Suprapubic skin (tissue), 4 donors: ENCODE measurements at regions not wholly inside any gene's neighbourhood (a gene's known extent, or its start where the extent isn't known, plus 50 kb on each side); places are given as distances from the start of the nearest gene placed in this dataset.

Source experiments
- DNase-seq, 2 donors: peaks; one replicate each; pipeline ENCODE4 v3.0.0-alpha.2; 2019; ENCODE audit warnings: low spot score in 2 of 2
- H3K27ac ChIP-seq: fragments of 200-600 bp; sonication (generic); one replicate; pipeline ENCODE4 v1.5.1; 2019
- H3K27me3 ChIP-seq: fragments of 200-600 bp; sonication (generic); one replicate; pipeline ENCODE4 v1.5.1; 2019
- H3K36me3 ChIP-seq: fragments of 200-600 bp; sonication (generic); one replicate; pipeline ENCODE4 v1.5.1; 2019
- H3K4me1 ChIP-seq: fragments of 200-600 bp; sonication (generic); one replicate; pipeline ENCODE4 v1.5.1; 2019
- H3K4me3 ChIP-seq: fragments of 200-600 bp; sonication (generic); one replicate; pipeline ENCODE4 v1.5.1; 2019; ENCODE audit warnings: mild to moderate bottlenecking
- H3K9me3 ChIP-seq: fragments of 200-600 bp; sonication (generic); one replicate; pipeline ENCODE4 v1.5.1; 2019
- EP300 ChIP-seq: sonication (generic); formaldehyde crosslinking; IDR thresholded peaks from one replicate; pipeline ENCODE4 v1.6.1; 2017; ENCODE audit warnings: antibody characterized with exemption
- POLR2A ChIP-seq, 2 donors: fragments of 450-650 bp; IDR thresholded peaks; one replicate each; pipeline ENCODE4 v1.6.1; 2017; ENCODE audit warnings: antibody characterized with exemption in 2 of 2, mild to moderate bottlenecking in 2 of 2, moderate library complexity in 2 of 2
- POLR2AphosphoS5 ChIP-seq, 3 donors: sonication (generic); formaldehyde crosslinking; IDR thresholded peaks; one replicate each; pipeline ENCODE4 v1.6.1; 2017; ENCODE audit warnings: antibody characterized with exemption in 3 of 3
- WGBS: methylation state at CpG from one replicate; pipeline ENCODE4 v1.1.5; 2018; 5-methylcytosine and 5-hydroxymethylcytosine counted together
- TF ChIP-seq, protein P1 (sequence below), 2 donors: fragments of 200-600 bp in 1 of 2; fragments of 450-650 bp in 1 of 2; sonication (generic) in 1 of 2; IDR thresholded peaks; one replicate each; pipeline ENCODE4 v1.5.1; 2016 to 2019; ENCODE audit warnings: antibody characterized with exemption in 2 of 2, mild to moderate bottlenecking in 1 of 2, moderate library complexity in 1 of 2

GRCh38 chr2:36074008-36074407, 281.6 kb upstream of the CRIM1 start:
- no peak for TF ChIP-seq POLR2A (IDR thresholded peaks at IDR 0.05)
- TF ChIP-seq POLR2AphosphoS5 (IDR thresholded peaks at IDR 0.05): no peak
- TF ChIP-seq EP300: no peak
- TF ChIP-seq, protein P1, sequence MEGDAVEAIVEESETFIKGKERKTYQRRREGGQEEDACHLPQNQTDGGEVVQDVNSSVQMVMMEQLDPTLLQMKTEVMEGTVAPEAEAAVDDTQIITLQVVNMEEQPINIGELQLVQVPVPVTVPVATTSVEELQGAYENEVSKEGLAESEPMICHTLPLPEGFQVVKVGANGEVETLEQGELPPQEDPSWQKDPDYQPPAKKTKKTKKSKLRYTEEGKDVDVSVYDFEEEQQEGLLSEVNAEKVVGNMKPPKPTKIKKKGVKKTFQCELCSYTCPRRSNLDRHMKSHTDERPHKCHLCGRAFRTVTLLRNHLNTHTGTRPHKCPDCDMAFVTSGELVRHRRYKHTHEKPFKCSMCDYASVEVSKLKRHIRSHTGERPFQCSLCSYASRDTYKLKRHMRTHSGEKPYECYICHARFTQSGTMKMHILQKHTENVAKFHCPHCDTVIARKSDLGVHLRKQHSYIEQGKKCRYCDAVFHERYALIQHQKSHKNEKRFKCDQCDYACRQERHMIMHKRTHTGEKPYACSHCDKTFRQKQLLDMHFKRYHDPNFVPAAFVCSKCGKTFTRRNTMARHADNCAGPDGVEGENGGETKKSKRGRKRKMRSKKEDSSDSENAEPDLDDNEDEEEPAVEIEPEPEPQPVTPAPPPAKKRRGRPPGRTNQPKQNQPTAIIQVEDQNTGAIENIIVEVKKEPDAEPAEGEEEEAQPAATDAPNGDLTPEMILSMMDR (IDR thresholded peaks at IDR 0.05): no peak
- H3K27ac ChIP-seq: no peak overlapping the region
- H3K4me3 ChIP-seq: no peak overlapping the region
- H3K36me3 ChIP-seq: no peaks in the 10 kb centered on the region
- no peak for DNase-seq
- WGBS: 0% methylated on average over 1 of the region's 1 CpG
- H3K27me3 ChIP-seq: no peaks in the 10 kb centered on the region
- H3K9me3 ChIP-seq: no peaks in the 10 kb centered on the region
- no peaks in the 10 kb centered on the region for H3K4me1 ChIP-seq

- no peak for TF ChIP-seq POLR2AphosphoS5 (IDR thresholded peaks at IDR 0.05)
- TF ChIP-seq POLR2A (IDR thresholded peaks at IDR 0.05): no peak
- TF ChIP-seq, protein P1 (IDR thresholded peaks at IDR 0.05): no peak
- no peak for TF ChIP-seq EP300
- Histone ChIP-seq H3K4me3 (no peak overlapping the region), H3K4me1 (no peaks in the 10 kb centered on the region), H3K27ac (no peak overlapping the region), H3K36me3 (no peaks in the 10 kb centered on the region), H3K27me3 (no peaks in the 10 kb centered on the region), H3K9me3 (no peaks in the 10 kb centered on the region)
- DNase-seq: no peak
- 93% methylated on average over 1 of the region's 1 CpG for WGBS
These were observed 283.9 kb upstream of the CRIM1 start for GRCh38 chr2:36071698-36072097.

DNA sequence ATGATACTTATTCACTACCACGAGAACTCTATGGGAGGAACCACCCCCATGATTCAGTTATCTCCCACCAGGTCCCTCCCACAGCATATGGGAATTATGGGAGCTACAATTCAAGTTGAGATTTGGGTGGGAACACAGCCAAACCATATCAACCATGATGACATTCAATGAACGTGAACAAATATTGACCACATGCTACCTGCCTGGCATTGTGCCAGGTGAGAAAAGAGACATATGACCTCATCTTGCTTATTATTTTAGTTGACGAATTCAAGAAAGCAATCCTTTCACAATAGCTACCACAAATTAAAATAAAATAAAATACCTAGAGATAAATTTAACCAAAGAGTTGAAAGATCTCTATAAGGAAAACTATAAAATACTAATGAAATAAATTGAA, 286.5 kb upstream of the CRIM1 start:
- WGBS: 59% methylated on average over 3 of the region's 3 CpGs
- no peak for DNase-seq
- no peaks in the 10 kb centered on the region for H3K9me3 ChIP-seq

GRCh38 chr2:36068086-36068485, 287.5 kb upstream of the CRIM1 start:
- no peak overlapping the region for H3K27ac ChIP-seq
- DNase-seq: no peak
- H3K9me3 ChIP-seq: no peaks in the 10 kb centered on the region
- H3K4me3 ChIP-seq: no peak overlapping the region
- no peaks in the 10 kb centered on the region for H3K4me1 ChIP-seq
- H3K27me3 ChIP-seq: no peaks in the 10 kb centered on the region
- TF ChIP-seq POLR2AphosphoS5 (IDR thresholded peaks at IDR 0.05): no peak
- TF ChIP-seq POLR2A (IDR thresholded peaks at IDR 0.05): no peak
- no peak for TF ChIP-seq EP300
- TF ChIP-seq, protein P1 (IDR thresholded peaks at IDR 0.05): no peak
- no peaks in the 10 kb centered on the region for H3K36me3 ChIP-seq

More for the DNA sequence above, 286.5 kb upstream of the CRIM1 start:
- Histone ChIP-seq H3K4me3 (no peak overlapping the region), H3K27ac (no peak overlapping the region), H3K27me3 (no peaks in the 10 kb centered on the region), H3K36me3 (no peaks in the 10 kb centered on the region), H3K4me1 (no peaks in the 10 kb centered on the region)
- no peak for TF ChIP-seq EP300
- no peak for TF ChIP-seq POLR2AphosphoS5 (IDR thresholded peaks at IDR 0.05)
- TF ChIP-seq, protein P1 (IDR thresholded peaks at IDR 0.05): no peak
- TF ChIP-seq POLR2A (IDR thresholded peaks at IDR 0.05): no peak

GRCh38 chr2:36060133-36060532, 295.4 kb upstream of the CRIM1 start:
- H3K9me3 ChIP-seq: no peaks in the 10 kb centered on the region
- no peaks in the 10 kb centered on the region for H3K4me1 ChIP-seq
- 66% methylated on average over 4 of the region's 4 CpGs for WGBS
- TF ChIP-seq POLR2A (IDR thresholded peaks at IDR 0.05) (no peak), EP300 (no peak), POLR2AphosphoS5 (IDR thresholded peaks at IDR 0.05) (no peak)
- TF ChIP-seq, protein P1 (IDR thresholded peaks at IDR 0.05): no peak
- H3K36me3 ChIP-seq: no peaks in the 10 kb centered on the region
- H3K27ac ChIP-seq: no peak overlapping the region
- no peaks in the 10 kb centered on the region for H3K27me3 ChIP-seq
- no peak overlapping the region for H3K4me3 ChIP-seq
- no peak for DNase-seq
